AG04450 (cell line): ENCODE measurements at regions not wholly inside any gene's neighbourhood (a gene's known extent, or its start where the extent isn't known, plus 50 kb on each side); places are given as distances from the start of the nearest gene placed in this dataset.

ENCODE experiments used
- CTCF ChIA-PET: fragments of 300-600, 350-600 bp; formaldehyde crosslinking; extraction: SDS; loops from one replicate; lab custom pipeline; 2022; ENCODE audit warnings: antibody characterized with exemption, inconsistent platforms; lab: Charles Lee
- POLR2A ChIA-PET: fragments of 350-600 bp; formaldehyde crosslinking; extraction: SDS; loops from one replicate; lab custom pipeline; 2021; ENCODE audit warnings: antibody characterized with exemption, inconsistent platforms; lab: Yijun Ruan, JAX
- DNase-seq: peaks from one replicate; pipeline ENCODE4 v3.0.0-alpha.2; 2011; ENCODE audit warnings: low read depth, low spot score
- H3K27ac ChIP-seq: one replicate; pipeline ENCODE4 v1.5.1; 2012; ENCODE audit warnings: low read depth, low read length, control low read depth
- H3K27me3 ChIP-seq: one replicate; pipeline ENCODE4 v1.6.0; 2012; ENCODE audit warnings: low read length; ENCODE audit not compliant: control insufficient read depth, insufficient read depth
- H3K4me3 ChIP-seq: 2 replicates; pipeline ENCODE4 v1.5.1; 2011; ENCODE audit warnings: mild to moderate bottlenecking, low read depth, low read length, control low read depth
- H3K9me3 ChIP-seq: 2 replicates; pipeline ENCODE4 v1.5.1; 2012; ENCODE audit warnings: low read length; ENCODE audit not compliant: control insufficient read depth, insufficient read depth
- TF ChIP-seq, protein P1 (sequence below): IDR thresholded peaks from 2 replicates; pipeline ENCODE4 v1.5.1; 2011; ENCODE audit warnings: low read depth, low read length, control low read depth, inconsistent platforms

DNA sequence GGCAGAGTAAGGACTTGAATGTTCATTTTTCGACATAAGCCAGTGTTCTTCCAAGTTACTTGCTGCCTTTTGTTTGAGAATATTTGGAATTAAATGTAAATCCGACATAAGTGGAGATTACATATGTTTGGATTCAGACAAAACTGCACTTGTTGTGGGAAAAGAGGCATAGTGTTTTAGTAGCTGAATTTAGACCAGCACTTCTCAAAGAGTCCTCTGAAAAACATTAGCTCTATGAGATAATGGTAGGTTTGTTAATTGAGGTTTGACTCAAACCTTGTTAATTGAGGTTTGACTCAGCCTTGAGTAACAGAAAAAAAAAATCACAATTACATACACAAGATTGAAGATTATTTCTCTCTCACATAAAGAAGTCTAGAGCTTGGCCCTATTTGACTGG is 132.5 kb downstream of the NSUN3 start:
- H3K4me3 ChIP-seq, result no peak overlapping the region
- no peak overlapping the region for H3K27ac ChIP-seq
- no peak for DNase-seq
- CTCF ChIA-PET, result no interaction called here
- no peaks in the 10 kb centered on the region for H3K9me3 ChIP-seq
- POLR2A ChIA-PET, result no interaction called here
- TF ChIP-seq, protein P1, sequence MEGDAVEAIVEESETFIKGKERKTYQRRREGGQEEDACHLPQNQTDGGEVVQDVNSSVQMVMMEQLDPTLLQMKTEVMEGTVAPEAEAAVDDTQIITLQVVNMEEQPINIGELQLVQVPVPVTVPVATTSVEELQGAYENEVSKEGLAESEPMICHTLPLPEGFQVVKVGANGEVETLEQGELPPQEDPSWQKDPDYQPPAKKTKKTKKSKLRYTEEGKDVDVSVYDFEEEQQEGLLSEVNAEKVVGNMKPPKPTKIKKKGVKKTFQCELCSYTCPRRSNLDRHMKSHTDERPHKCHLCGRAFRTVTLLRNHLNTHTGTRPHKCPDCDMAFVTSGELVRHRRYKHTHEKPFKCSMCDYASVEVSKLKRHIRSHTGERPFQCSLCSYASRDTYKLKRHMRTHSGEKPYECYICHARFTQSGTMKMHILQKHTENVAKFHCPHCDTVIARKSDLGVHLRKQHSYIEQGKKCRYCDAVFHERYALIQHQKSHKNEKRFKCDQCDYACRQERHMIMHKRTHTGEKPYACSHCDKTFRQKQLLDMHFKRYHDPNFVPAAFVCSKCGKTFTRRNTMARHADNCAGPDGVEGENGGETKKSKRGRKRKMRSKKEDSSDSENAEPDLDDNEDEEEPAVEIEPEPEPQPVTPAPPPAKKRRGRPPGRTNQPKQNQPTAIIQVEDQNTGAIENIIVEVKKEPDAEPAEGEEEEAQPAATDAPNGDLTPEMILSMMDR, result no peak
- no peaks in the 10 kb centered on the region for H3K27me3 ChIP-seq

DNA sequence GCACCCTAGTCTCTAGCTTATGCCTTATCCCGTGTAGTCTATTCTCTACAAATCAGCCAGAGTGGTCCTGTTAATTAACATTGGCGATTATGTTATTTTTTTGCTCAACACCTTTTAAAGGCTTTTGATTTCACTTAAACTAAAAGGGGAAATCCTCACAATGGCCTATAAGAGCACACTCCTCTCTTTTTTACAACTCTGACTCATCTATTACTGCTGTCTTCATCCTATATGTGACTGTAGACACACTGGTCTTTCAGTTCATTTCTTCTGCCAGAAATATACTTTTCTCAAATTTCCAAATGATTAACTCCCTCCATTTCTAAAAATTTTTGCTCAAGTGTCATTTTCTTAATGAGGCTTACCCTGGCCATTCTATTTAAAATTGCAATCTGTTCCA is 143.4 kb downstream of the NSUN3 start:
- TF ChIP-seq, protein P1, result no peak
- Histone ChIP-seq H3K27me3 (no peaks in the 10 kb centered on the region), H3K4me3 (no peak overlapping the region), H3K27ac (no peak overlapping the region), H3K9me3 (no peaks in the 10 kb centered on the region)
- DNase-seq, result no peak
- CTCF ChIA-PET, result no interaction called here
- POLR2A ChIA-PET, result no interaction called here

DNA sequence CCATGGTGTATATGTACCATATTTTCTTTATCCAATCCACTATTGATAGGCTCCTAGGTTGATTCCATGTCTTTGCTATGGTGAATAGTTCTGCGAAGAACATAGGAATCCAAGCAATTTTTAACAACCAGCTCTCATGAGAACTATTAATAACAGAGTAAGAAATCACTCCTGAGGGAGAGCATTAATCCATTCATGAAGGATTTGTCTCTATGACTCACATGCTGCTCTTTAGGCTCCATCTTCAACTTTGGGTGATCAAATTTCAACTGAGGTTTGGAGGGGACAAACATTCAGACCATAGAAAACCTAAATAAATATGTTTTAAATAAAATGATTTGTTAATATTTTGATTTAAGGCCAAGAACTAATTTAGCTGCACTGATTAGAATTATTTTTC is 147.4 kb downstream of the NSUN3 start:
- DNase-seq, result no peak
- Histone ChIP-seq H3K27ac (no peak overlapping the region), H3K9me3 (no peaks in the 10 kb centered on the region), H3K27me3 (no peaks in the 10 kb centered on the region), H3K4me3 (no peak overlapping the region)
- ChIA-PET POLR2A (no interaction called here), CTCF (no interaction called here)
- TF ChIP-seq, protein P1, result no peak

DNA sequence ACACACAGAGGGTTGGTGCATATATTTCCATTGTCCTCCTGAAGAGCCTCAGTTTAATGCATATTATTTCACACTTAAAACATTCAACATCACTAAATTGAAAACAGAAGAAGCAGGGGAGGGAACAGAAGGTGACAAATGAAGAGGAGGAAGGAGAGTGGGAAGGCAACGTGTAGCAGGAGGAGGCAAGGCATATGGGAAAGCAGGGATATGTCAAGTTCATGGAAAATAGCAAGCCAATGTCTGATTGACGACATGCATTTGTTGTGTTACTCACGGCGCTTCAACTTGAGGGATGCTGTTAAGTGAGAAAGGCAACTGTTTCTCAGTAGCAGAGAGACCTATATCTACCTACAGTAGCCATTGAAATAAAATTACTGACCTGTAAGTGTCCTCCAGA is 154.5 kb downstream of the NSUN3 start:
- ChIA-PET POLR2A (no interaction called here), CTCF (no interaction called here)
- no peak overlapping the region for H3K4me3 ChIP-seq
- TF ChIP-seq, protein P1, result no peak
- no peaks in the 10 kb centered on the region for H3K9me3 ChIP-seq
- no peaks in the 10 kb centered on the region for H3K27me3 ChIP-seq
- no peak for DNase-seq
- H3K27ac ChIP-seq, result no peak overlapping the region

DNA sequence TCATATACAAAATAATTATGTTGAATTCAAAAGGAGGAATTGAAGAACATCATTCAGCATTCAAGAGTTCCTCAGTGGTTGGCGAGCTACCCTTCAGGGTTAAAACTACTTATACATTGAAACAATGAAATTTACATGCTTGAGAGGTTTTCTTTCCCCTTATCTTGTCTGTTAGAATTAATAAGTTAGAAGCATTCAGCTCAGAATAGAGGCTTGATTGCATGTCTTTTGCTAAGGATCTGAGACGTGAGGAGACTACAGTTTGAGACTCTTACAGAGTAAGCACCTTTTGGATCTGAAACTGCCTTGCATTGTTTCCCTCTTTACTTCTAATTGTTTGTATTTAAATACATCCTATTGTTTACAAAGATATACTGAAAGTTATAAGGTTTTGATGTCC is 157.6 kb downstream of the NSUN3 start:
- TF ChIP-seq, protein P1, result no peak
- Histone ChIP-seq H3K27me3 (no peaks in the 10 kb centered on the region), H3K9me3 (no peaks in the 10 kb centered on the region), H3K27ac (no peak overlapping the region), H3K4me3 (no peak overlapping the region)
- ChIA-PET CTCF (no interaction called here), POLR2A (no interaction called here)
- no peak for DNase-seq
